Neuron (in vitro differentiated cells): ENCODE measurements at regions not wholly inside any gene's neighbourhood (a gene's known extent, or its start where the extent isn't known, plus 50 kb on each side); places are given as distances from the start of the nearest gene placed in this dataset.

Experiments
- H2AFZ ChIP-seq: one replicate; pipeline ENCODE4 v1.6.1; 2013; ENCODE audit warnings: low read depth, mild to moderate bottlenecking, inconsistent platforms, low read length, moderate library complexity
- H3K27me3 ChIP-seq: one replicate; pipeline ENCODE4 v1.6.1; 2013; ENCODE audit warnings: low read length; ENCODE audit not compliant: insufficient read depth
- H3K36me3 ChIP-seq: one replicate; pipeline ENCODE4 v1.6.1; 2013; ENCODE audit warnings: low read length; ENCODE audit not compliant: insufficient read depth
- H3K4me1 ChIP-seq: one replicate; pipeline ENCODE4 v1.6.1; 2013; ENCODE audit warnings: low read length; ENCODE audit not compliant: insufficient read depth
- H3K4me3 ChIP-seq: 2 replicates; pipeline ENCODE4 v1.5.1; 2013; ENCODE audit warnings: mild to moderate bottlenecking, low read length, moderate library complexity
- H3K9me3 ChIP-seq: one replicate; pipeline ENCODE4 v1.6.1; 2013; ENCODE audit warnings: low read length

- no peaks in the 10 kb centered on the region for H3K36me3 ChIP-seq
- H3K4me3 ChIP-seq, result no peak overlapping the region
- H3K27me3 ChIP-seq, result no peaks in the 10 kb centered on the region
- no peak overlapping the region for H2AFZ ChIP-seq
- H3K9me3 ChIP-seq, result no peaks in the 10 kb centered on the region
- H3K4me1 ChIP-seq, result peaks cover 41% of the 10 kb centered on the region
Observed at GRCh38 chr1:244339073-244339692, 112.5 kb downstream of the ADSS2 start.

GRCh38 chr1:244339776-244340175, 111.9 kb downstream of the ADSS2 start:
- Histone ChIP-seq H2AFZ (no peak overlapping the region), H3K27me3 (no peaks in the 10 kb centered on the region), H3K4me3 (no peak overlapping the region), H3K9me3 (no peaks in the 10 kb centered on the region), H3K4me1 (peaks cover 41% of the 10 kb centered on the region), H3K36me3 (no peaks in the 10 kb centered on the region)

GRCh38 chr1:244340396-244340795, 111.3 kb downstream of the ADSS2 start:
- Histone ChIP-seq H3K4me3 (no peak overlapping the region), H3K9me3 (no peaks in the 10 kb centered on the region), H3K4me1 (peaks cover 41% of the 10 kb centered on the region), H3K27me3 (no peaks in the 10 kb centered on the region), H3K36me3 (no peaks in the 10 kb centered on the region), H2AFZ (no peak overlapping the region)

GRCh38 chr1:244341455-244342450, 110.0 kb downstream of the ADSS2 start:
- H3K36me3 ChIP-seq, result no peaks in the 10 kb centered on the region
- H3K4me1 ChIP-seq, result peaks cover 41% of the 10 kb centered on the region
- no peak overlapping the region for H3K4me3 ChIP-seq
- H3K27me3 ChIP-seq, result no peaks in the 10 kb centered on the region
- H2AFZ ChIP-seq, result no peak overlapping the region
- no peaks in the 10 kb centered on the region for H3K9me3 ChIP-seq

- no peaks in the 10 kb centered on the region for H3K36me3 ChIP-seq
- no peak overlapping the region for H3K4me3 ChIP-seq
- H3K9me3 ChIP-seq, result no peaks in the 10 kb centered on the region
- peaks cover 38% of the 10 kb centered on the region for H3K4me1 ChIP-seq
- no peaks in the 10 kb centered on the region for H3K27me3 ChIP-seq
- no peak overlapping the region for H2AFZ ChIP-seq
Observed at GRCh38 chr1:244344001-244344400, 107.7 kb downstream of the ADSS2 start.

- no peak overlapping the region for H2AFZ ChIP-seq
- no peak overlapping the region for H3K4me3 ChIP-seq
Observed at GRCh38 chr1:244346972-244347618, 104.6 kb downstream of the ADSS2 start.

GRCh38 chr1:244347942-244348341, 103.8 kb downstream of the ADSS2 start:
- H3K4me1 ChIP-seq, result peaks cover 20% of the 10 kb centered on the region
- H3K9me3 ChIP-seq, result no peaks in the 10 kb centered on the region
- H3K27me3 ChIP-seq, result no peaks in the 10 kb centered on the region

More at GRCh38 chr1:244346972-244347618, 104.6 kb downstream of the ADSS2 start:
- Histone ChIP-seq H3K36me3 (no peaks in the 10 kb centered on the region), H3K27me3 (no peaks in the 10 kb centered on the region), H3K9me3 (no peaks in the 10 kb centered on the region), H3K4me1 (peaks cover 22% of the 10 kb centered on the region)

GRCh38 chr1:244349103-244349531, 102.6 kb downstream of the ADSS2 start:
- peaks cover 28% of the 10 kb centered on the region for H3K4me1 ChIP-seq
- no peaks in the 10 kb centered on the region for H3K36me3 ChIP-seq
- no peaks in the 10 kb centered on the region for H3K9me3 ChIP-seq
- no peak overlapping the region for H3K4me3 ChIP-seq
- H3K27me3 ChIP-seq, result no peaks in the 10 kb centered on the region
- no peak overlapping the region for H2AFZ ChIP-seq

More at GRCh38 chr1:244347942-244348341, 103.8 kb downstream of the ADSS2 start:
- no peak overlapping the region for H3K4me3 ChIP-seq
- no peak overlapping the region for H2AFZ ChIP-seq
- no peaks in the 10 kb centered on the region for H3K36me3 ChIP-seq

GRCh38 chr1:244349581-244350001, 102.1 kb downstream of the ADSS2 start:
- Histone ChIP-seq H3K9me3 (no peaks in the 10 kb centered on the region), H3K4me1 (peaks cover 28% of the 10 kb centered on the region), H3K4me3 (no peak overlapping the region), H3K36me3 (no peaks in the 10 kb centered on the region), H3K27me3 (no peaks in the 10 kb centered on the region), H2AFZ (peak overlapping the region; percentile 23)

GRCh38 chr1:244350027-244350426, 101.7 kb downstream of the ADSS2 start:
- no peak overlapping the region for H3K4me3 ChIP-seq
- peaks cover 28% of the 10 kb centered on the region for H3K4me1 ChIP-seq
- no peaks in the 10 kb centered on the region for H3K36me3 ChIP-seq
- peak overlapping the region; percentile 23 for H2AFZ ChIP-seq
- no peaks in the 10 kb centered on the region for H3K27me3 ChIP-seq
- H3K9me3 ChIP-seq, result no peaks in the 10 kb centered on the region

GRCh38 chr1:244352156-244352830, 99.4 kb downstream of the ADSS2 start:
- Histone ChIP-seq H2AFZ (no peak overlapping the region), H3K4me1 (peaks cover 28% of the 10 kb centered on the region), H3K4me3 (no peak overlapping the region), H3K9me3 (no peaks in the 10 kb centered on the region), H3K36me3 (no peaks in the 10 kb centered on the region), H3K27me3 (no peaks in the 10 kb centered on the region)

- no peak overlapping the region for H3K4me3 ChIP-seq
- no peaks in the 10 kb centered on the region for H3K9me3 ChIP-seq
- H3K27me3 ChIP-seq, result no peaks in the 10 kb centered on the region
- peak overlapping the region; percentile 39 for H2AFZ ChIP-seq
- H3K4me1 ChIP-seq, result peaks cover 28% of the 10 kb centered on the region
- no peaks in the 10 kb centered on the region for H3K36me3 ChIP-seq
Observed at GRCh38 chr1:244353551-244354091, 98.1 kb downstream of the ADSS2 start.
